ENCODE measurements at regions not wholly inside any gene's neighbourhood (a gene's known extent, or its start where the extent isn't known, plus 50 kb on each side); places are given as distances from the start of the nearest gene placed in this dataset.

DNA sequence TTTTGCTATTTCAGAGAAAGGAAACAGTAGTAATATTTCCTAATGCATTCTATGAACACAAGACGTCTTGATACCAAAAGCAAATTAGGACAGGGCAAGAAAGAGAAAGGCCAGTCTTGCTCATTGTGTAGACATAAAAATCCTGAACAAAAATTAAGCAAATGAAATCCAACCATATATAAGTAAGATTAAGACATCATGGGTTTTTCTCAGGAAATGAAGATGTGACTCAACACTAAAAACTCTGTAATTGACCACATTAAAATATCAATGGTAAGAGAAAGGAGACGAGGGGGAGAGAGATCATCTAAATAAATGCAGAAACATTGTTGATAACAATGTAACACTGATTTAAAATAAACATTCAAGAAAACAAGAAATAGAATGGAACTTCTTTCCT lies 205.4 kb downstream of the SOD2 start:
- DNase-seq (ENCODE audit: low spot score in 2 of 2) = no peak
- Histone ChIP-seq H3K36me3 (no peaks in the 10 kb centered on the region), H3K4me1 (peaks cover 0 to 12% (median 0%) of the 10 kb centered on the region in 4 donors), H3K4me3 (no peak overlapping the region), H3K9me3 (no peaks in the 10 kb centered on the region), H3K27me3 (no peaks in the 10 kb centered on the region), H3K27ac (no peak overlapping the region)
- no peak for TF ChIP-seq EP300 (IDR thresholded peaks at IDR 0.05)
- TF ChIP-seq, protein P1, sequence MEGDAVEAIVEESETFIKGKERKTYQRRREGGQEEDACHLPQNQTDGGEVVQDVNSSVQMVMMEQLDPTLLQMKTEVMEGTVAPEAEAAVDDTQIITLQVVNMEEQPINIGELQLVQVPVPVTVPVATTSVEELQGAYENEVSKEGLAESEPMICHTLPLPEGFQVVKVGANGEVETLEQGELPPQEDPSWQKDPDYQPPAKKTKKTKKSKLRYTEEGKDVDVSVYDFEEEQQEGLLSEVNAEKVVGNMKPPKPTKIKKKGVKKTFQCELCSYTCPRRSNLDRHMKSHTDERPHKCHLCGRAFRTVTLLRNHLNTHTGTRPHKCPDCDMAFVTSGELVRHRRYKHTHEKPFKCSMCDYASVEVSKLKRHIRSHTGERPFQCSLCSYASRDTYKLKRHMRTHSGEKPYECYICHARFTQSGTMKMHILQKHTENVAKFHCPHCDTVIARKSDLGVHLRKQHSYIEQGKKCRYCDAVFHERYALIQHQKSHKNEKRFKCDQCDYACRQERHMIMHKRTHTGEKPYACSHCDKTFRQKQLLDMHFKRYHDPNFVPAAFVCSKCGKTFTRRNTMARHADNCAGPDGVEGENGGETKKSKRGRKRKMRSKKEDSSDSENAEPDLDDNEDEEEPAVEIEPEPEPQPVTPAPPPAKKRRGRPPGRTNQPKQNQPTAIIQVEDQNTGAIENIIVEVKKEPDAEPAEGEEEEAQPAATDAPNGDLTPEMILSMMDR (IDR thresholded peaks at IDR 0.05) = no peak
- no peak for TF ChIP-seq POLR2A (IDR thresholded peaks at IDR 0.05)
- 50 to 58% methylated on average over 2 of the region's 2 CpGs for WGBS, 2 donors

DNA sequence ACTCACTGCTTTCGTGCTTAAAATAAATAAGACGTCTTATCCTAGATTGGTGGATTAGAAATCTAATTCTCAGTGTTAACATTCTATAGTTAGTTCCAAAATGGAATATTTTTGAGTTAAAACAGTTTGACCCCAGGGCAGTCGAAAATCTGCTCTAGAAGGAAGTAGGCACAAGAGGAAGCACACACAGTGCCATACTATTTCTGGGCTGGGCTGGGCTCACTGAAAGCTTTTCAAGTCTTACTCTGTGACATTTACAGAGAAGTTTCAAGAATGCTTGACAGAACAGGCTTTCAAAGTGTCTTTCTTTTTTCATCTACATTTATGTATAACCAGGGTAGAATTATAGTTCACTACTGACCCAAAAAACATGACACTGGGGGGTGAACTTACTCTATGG lies 209.8 kb downstream of the SOD2 start:
- WGBS, 2 donors = 39 to 42% methylated on average over 3 of the region's 3 CpGs

DNA sequence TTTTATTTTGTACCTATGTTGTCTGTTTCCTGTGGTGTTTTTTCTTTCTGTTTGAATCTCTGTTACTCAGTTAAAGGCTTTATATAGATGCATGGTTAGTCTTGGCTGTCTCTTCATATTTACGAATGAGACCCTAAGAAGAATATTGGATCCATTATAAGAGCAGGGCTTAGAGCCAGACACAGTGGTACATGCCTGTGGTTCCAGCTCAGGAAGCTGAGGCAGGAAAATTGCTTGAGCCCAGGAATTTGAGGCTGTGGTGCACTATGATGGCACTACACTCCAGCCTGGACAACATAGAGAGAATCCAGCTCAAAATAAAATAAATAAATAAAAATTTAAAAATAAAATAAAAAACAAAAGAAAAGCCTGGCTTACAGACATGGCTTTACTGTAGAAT lies 211.1 kb downstream of the SOD2 start:
- no peak overlapping the region for H3K4me3 ChIP-seq
- no peak overlapping the region for H3K27ac ChIP-seq
- H3K4me1 ChIP-seq = no peaks in the 10 kb centered on the region
- DNase-seq (ENCODE audit: low spot score in 2 of 2) = no peak
- TF ChIP-seq POLR2A (IDR thresholded peaks at IDR 0.05) (no peak), EP300 (IDR thresholded peaks at IDR 0.05) (no peak)
- TF ChIP-seq, protein P1 (IDR thresholded peaks at IDR 0.05) = no peak
- no peaks in the 10 kb centered on the region for H3K36me3 ChIP-seq
- WGBS, 2 donors = 55 to 62% methylated on average over 1 of the region's 1 CpG
- H3K27me3 ChIP-seq = no peaks in the 10 kb centered on the region
- no peaks in the 10 kb centered on the region for H3K9me3 ChIP-seq

More for the DNA sequence above, 209.8 kb downstream of the SOD2 start:
- no peak overlapping the region for H3K4me3 ChIP-seq
- no peaks in the 10 kb centered on the region for H3K27me3 ChIP-seq
- no peak for DNase-seq (ENCODE audit: low spot score in 2 of 2)
- no peak for TF ChIP-seq EP300 (IDR thresholded peaks at IDR 0.05)
- TF ChIP-seq POLR2A (IDR thresholded peaks at IDR 0.05) = no peak
- TF ChIP-seq, protein P1 (IDR thresholded peaks at IDR 0.05) = no peak
- H3K27ac ChIP-seq = no peak overlapping the region
- no peaks in the 10 kb centered on the region for H3K9me3 ChIP-seq
- H3K36me3 ChIP-seq = no peaks in the 10 kb centered on the region
- no peaks in the 10 kb centered on the region for H3K4me1 ChIP-seq

DNA sequence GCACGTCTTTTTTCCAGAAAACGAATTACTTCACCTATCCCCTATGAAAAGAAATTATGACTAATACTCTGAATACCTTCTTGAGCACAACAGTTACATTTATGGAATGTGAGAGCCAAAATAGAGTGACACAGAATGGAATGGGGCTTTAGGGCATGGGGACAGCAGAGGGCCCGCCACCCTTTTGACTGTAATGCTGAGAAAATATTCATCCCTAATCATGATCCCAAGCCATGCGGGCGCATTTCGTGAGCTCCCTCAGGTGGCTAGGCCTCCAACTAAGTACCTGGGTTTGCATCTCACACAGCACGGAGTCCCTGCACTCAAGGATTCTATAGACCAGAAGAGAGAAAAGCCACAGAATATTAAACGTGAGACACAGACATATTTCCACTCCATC lies 212.6 kb downstream of the SOD2 start:
- DNase-seq (ENCODE audit: low spot score in 2 of 2) = no peak
- no peak for TF ChIP-seq POLR2A (IDR thresholded peaks at IDR 0.05)
- TF ChIP-seq, protein P1 (IDR thresholded peaks at IDR 0.05) = no peak
- TF ChIP-seq EP300 (IDR thresholded peaks at IDR 0.05) = no peak
- H3K36me3 ChIP-seq = no peaks in the 10 kb centered on the region
- H3K27me3 ChIP-seq = no peaks in the 10 kb centered on the region
- H3K27ac ChIP-seq = no peak overlapping the region
- no peaks in the 10 kb centered on the region for H3K4me1 ChIP-seq
- H3K4me3 ChIP-seq = no peak overlapping the region
- 90 to 95% methylated on average over 8 of the region's 8 CpGs for WGBS, 2 donors
- H3K9me3 ChIP-seq = no peaks in the 10 kb centered on the region

DNA sequence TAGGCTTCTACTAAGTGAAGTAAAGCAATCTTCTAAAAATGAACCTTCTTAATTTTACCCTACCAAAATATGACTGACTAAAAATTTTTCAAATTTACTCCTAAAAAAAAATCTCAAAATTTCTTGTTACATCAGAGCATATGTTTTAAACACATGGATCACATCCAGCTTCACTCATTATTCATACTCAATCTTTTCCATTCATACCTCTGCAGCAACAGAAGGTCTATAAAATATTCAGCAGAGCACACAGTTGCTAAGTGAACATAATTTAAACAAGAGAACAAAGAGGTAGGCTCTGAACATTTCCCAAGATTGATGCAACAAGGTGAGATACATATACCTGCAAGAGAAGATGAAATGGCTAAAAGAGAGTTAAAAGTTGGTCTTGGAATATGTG lies 213.9 kb downstream of the SOD2 start:
- H3K27ac ChIP-seq = no peak overlapping the region
- no peaks in the 10 kb centered on the region for H3K4me1 ChIP-seq
- TF ChIP-seq EP300 (IDR thresholded peaks at IDR 0.05) (no peak), POLR2A (IDR thresholded peaks at IDR 0.05) (no peak)
- TF ChIP-seq, protein P1 (IDR thresholded peaks at IDR 0.05) = no peak
- H3K4me3 ChIP-seq = no peak overlapping the region
- H3K27me3 ChIP-seq = no peaks in the 10 kb centered on the region
- no peaks in the 10 kb centered on the region for H3K9me3 ChIP-seq
- H3K36me3 ChIP-seq = no peaks in the 10 kb centered on the region
- no peak for DNase-seq (ENCODE audit: low spot score in 2 of 2)

Measured in tibial nerve (tissue), 4 donors.